ENCODE measurements at regions not wholly inside any gene's neighbourhood (a gene's known extent, or its start where the extent isn't known, plus 50 kb on each side); places are given as distances from the start of the nearest gene placed in this dataset.

DNA sequence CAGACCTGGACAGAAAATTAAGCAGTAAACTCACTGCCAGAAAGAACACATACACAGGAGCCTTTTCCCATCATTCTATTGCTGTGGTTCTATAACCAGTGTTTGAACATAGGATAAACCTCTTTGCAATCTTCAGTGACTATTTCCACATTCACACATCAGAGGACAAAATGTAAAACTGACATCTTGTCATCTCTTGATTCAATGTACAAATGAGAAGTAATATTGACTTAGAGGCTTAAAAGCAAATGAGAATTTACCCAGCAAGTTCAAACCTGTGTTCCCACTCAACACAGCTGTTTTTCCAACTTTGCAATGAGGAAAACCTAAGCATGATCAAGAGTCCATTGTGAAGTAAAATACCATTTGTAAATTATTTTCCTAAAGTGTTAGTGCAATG lies 307.1 kb upstream of the CPXCR1 start:
- TF ChIP-seq, protein P1, sequence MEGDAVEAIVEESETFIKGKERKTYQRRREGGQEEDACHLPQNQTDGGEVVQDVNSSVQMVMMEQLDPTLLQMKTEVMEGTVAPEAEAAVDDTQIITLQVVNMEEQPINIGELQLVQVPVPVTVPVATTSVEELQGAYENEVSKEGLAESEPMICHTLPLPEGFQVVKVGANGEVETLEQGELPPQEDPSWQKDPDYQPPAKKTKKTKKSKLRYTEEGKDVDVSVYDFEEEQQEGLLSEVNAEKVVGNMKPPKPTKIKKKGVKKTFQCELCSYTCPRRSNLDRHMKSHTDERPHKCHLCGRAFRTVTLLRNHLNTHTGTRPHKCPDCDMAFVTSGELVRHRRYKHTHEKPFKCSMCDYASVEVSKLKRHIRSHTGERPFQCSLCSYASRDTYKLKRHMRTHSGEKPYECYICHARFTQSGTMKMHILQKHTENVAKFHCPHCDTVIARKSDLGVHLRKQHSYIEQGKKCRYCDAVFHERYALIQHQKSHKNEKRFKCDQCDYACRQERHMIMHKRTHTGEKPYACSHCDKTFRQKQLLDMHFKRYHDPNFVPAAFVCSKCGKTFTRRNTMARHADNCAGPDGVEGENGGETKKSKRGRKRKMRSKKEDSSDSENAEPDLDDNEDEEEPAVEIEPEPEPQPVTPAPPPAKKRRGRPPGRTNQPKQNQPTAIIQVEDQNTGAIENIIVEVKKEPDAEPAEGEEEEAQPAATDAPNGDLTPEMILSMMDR (conservative IDR thresholded peaks at IDR 0.05): no peak
- no peak for TF ChIP-seq EZH2 (IDR thresholded peaks at IDR 0.05; ENCODE audit: low read depth)
